ENCODE measurements at regions not wholly inside any gene's neighbourhood (a gene's known extent, or its start where the extent isn't known, plus 50 kb on each side); places are given as distances from the start of the nearest gene placed in this dataset.

DNA sequence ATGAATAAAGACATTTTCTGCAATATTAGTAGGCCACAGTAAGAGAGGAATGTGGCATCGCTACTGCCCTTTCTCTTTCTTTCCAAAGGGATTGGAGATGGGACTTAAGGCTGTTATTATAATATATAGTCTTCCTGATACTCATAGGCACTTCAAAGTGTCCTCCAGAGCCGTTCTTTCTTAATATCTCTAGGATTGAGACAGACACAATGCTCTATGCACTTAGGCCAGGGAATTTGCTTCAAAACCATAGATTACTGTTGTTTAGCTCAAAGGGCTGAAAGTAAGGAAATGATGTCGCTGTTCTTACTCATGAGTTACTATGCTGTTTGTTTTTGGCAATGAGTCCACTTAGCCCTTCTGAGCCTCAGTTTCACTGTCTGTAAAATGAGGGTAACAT, 590.5 kb downstream of the CDH11 start:
- H3K9me3 ChIP-seq (ENCODE audit: control insufficient read depth in 1 of 2, insufficient read depth in 1 of 2, low read length in 2 of 2): peaks cover 3 to 10% of the 10 kb centered on the region in 2 experiments
- TF ChIP-seq, protein P1, sequence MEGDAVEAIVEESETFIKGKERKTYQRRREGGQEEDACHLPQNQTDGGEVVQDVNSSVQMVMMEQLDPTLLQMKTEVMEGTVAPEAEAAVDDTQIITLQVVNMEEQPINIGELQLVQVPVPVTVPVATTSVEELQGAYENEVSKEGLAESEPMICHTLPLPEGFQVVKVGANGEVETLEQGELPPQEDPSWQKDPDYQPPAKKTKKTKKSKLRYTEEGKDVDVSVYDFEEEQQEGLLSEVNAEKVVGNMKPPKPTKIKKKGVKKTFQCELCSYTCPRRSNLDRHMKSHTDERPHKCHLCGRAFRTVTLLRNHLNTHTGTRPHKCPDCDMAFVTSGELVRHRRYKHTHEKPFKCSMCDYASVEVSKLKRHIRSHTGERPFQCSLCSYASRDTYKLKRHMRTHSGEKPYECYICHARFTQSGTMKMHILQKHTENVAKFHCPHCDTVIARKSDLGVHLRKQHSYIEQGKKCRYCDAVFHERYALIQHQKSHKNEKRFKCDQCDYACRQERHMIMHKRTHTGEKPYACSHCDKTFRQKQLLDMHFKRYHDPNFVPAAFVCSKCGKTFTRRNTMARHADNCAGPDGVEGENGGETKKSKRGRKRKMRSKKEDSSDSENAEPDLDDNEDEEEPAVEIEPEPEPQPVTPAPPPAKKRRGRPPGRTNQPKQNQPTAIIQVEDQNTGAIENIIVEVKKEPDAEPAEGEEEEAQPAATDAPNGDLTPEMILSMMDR (IDR thresholded peaks at IDR 0.05): no peak
- no peaks in the 10 kb centered on the region for H3K36me3 Mint-ChIP-seq (ENCODE audit: low read depth)
- no peak overlapping the region for H3K27ac ChIP-seq (ENCODE audit: low read depth in 1 of 2, low read length in 2 of 2)
- DNase-seq: no peak
- no peak overlapping the region for H3K4me3 ChIP-seq (ENCODE audit: low read length)
- no peaks in the 10 kb centered on the region for H3K4me1 ChIP-seq (ENCODE audit: insufficient read depth, low read length)
- no peaks in the 10 kb centered on the region for H3K27me3 Mint-ChIP-seq
- peaks cover 27% of the 10 kb centered on the region for H3K9me3 Mint-ChIP-seq
- ChIA-PET POLR2A (no interaction called here), CTCF (no interaction called here)
- H3K27ac Mint-ChIP-seq: no peak overlapping the region
- no peaks in the 10 kb centered on the region for H3K36me3 ChIP-seq (ENCODE audit: insufficient read depth, low read length)
- no peak overlapping the region for H3K4me3 Mint-ChIP-seq
- H3K27me3 ChIP-seq (ENCODE audit: control insufficient read depth in 1 of 2, insufficient read depth in 2 of 2, low read length in 2 of 2): no peaks in the 10 kb centered on the region
- no peak for ATAC-seq (ENCODE audit: poor library complexity)
- intact Hi-C loops (cut with DNase I, micrococcal nuclease): no loop called here
- no peaks in the 10 kb centered on the region for H3K4me1 Mint-ChIP-seq (ENCODE audit: low read depth)

DNA sequence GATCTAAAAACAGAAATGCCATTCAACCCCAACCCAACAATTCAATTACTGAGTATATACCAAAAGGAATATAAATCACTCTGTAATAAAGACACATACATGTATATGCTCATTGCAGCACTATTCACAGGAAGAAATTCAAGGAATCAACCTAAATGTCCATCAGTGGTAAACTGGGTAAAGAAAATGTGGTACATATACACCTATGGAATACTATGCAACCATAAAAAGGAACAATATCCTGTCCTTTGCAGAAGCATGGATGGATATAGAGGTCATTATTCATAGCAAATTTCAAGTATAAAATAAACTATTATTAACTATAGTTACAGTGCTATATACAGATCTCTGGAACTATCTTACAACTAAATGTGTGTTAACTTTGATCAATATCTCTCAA, 599.3 kb downstream of the CDH11 start:
- CTCF ChIA-PET: no interaction called here
- intact Hi-C loops (cut with DNase I, micrococcal nuclease): no loop called here

DNA sequence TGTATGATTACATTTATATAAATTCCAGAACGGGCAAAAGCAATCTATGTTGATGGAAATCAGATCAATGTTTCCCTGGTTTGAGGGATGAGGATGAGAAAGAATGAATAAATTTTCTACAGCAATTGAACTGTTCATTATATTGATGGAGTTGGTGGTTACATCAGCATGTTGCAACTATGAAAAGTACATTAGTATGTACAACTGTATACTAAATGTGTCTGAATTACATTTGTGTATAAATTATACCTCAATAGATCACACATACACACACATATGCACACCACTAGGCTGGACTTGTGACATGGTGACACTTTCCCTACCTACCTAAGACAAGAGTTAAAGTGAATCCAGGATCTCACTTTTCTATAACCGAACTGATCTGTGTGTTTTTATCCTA, 608.0 kb downstream of the CDH11 start:
- Mint-ChIP-seq H3K36me3 (ENCODE audit: low read depth) (no peaks in the 10 kb centered on the region), H3K27me3 (no peaks in the 10 kb centered on the region), H3K27ac (no peak overlapping the region), H3K4me3 (no peak overlapping the region), H3K9me3 (peaks cover 5% of the 10 kb centered on the region), H3K4me1 (ENCODE audit: low read depth) (no peaks in the 10 kb centered on the region)
- H3K27me3 ChIP-seq (ENCODE audit: control insufficient read depth in 1 of 2, insufficient read depth in 2 of 2, low read length in 2 of 2): no peaks in the 10 kb centered on the region
- CTCF ChIA-PET: no interaction called here
- H3K4me3 ChIP-seq (ENCODE audit: low read length): no peak overlapping the region
- no peak for DNase-seq
- H3K36me3 ChIP-seq (ENCODE audit: insufficient read depth, low read length): no peaks in the 10 kb centered on the region
- H3K4me1 ChIP-seq (ENCODE audit: insufficient read depth, low read length): no peaks in the 10 kb centered on the region
- TF ChIP-seq, protein P1 (IDR thresholded peaks at IDR 0.05): no peak
- H3K9me3 ChIP-seq (ENCODE audit: control insufficient read depth in 1 of 2, insufficient read depth in 1 of 2, low read length in 2 of 2): peaks cover 0 to 21% of the 10 kb centered on the region in 2 experiments
- intact Hi-C loops (cut with DNase I, micrococcal nuclease): no loop called here
- H3K27ac ChIP-seq (ENCODE audit: low read depth in 1 of 2, low read length in 2 of 2): no peak overlapping the region
- no peak for ATAC-seq (ENCODE audit: poor library complexity)
- POLR2A ChIA-PET: no interaction called here

More for the DNA sequence above, 599.3 kb downstream of the CDH11 start:
- Mint-ChIP-seq H3K27ac (no peak overlapping the region), H3K4me1 (ENCODE audit: low read depth) (no peaks in the 10 kb centered on the region), H3K36me3 (ENCODE audit: low read depth) (no peaks in the 10 kb centered on the region), H3K27me3 (no peaks in the 10 kb centered on the region), H3K4me3 (no peak overlapping the region), H3K9me3 (peaks cover 10% of the 10 kb centered on the region)
- Histone ChIP-seq H3K9me3 (ENCODE audit: control insufficient read depth in 1 of 2, insufficient read depth in 1 of 2, low read length in 2 of 2) (peaks cover 1 to 2% of the 10 kb centered on the region in 2 experiments), H3K27me3 (ENCODE audit: control insufficient read depth in 1 of 2, insufficient read depth in 2 of 2, low read length in 2 of 2) (no peaks in the 10 kb centered on the region), H3K4me3 (ENCODE audit: low read length) (no peak overlapping the region), H3K4me1 (ENCODE audit: insufficient read depth, low read length) (no peaks in the 10 kb centered on the region), H3K36me3 (ENCODE audit: insufficient read depth, low read length) (no peaks in the 10 kb centered on the region), H3K27ac (ENCODE audit: low read depth in 1 of 2, low read length in 2 of 2) (no peak overlapping the region)
- POLR2A ChIA-PET: no interaction called here
- ATAC-seq (ENCODE audit: poor library complexity) (no peak), DNase-seq (no peak)
- TF ChIP-seq, protein P1 (IDR thresholded peaks at IDR 0.05): no peak

All from CD4-positive, alpha-beta T cell (primary cell).